ENCODE measurements at regions not wholly inside any gene's neighbourhood (a gene's known extent, or its start where the extent isn't known, plus 50 kb on each side); places are given as distances from the start of the nearest gene placed in this dataset.

DNA sequence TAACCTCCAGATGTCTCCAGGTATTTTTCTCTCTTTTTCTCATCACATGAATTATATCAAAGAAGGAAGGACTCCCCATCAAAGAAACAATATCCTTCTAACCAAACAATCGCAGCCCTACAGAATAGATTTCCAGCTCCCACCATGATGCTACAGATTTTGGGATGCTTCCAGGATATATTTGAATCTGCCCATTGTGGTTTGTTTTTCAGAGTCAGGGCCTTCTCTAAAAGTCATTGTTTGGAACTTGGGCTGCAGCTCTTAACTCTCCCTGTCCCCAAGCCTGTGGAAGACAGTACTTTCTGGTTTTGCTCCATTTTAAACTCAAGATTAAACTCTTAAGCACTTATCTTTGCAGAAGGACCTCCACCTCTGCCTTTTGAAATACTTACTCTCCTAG, 223.2 kb downstream of the PMAIP1 start:
- TF ChIP-seq, protein P1, sequence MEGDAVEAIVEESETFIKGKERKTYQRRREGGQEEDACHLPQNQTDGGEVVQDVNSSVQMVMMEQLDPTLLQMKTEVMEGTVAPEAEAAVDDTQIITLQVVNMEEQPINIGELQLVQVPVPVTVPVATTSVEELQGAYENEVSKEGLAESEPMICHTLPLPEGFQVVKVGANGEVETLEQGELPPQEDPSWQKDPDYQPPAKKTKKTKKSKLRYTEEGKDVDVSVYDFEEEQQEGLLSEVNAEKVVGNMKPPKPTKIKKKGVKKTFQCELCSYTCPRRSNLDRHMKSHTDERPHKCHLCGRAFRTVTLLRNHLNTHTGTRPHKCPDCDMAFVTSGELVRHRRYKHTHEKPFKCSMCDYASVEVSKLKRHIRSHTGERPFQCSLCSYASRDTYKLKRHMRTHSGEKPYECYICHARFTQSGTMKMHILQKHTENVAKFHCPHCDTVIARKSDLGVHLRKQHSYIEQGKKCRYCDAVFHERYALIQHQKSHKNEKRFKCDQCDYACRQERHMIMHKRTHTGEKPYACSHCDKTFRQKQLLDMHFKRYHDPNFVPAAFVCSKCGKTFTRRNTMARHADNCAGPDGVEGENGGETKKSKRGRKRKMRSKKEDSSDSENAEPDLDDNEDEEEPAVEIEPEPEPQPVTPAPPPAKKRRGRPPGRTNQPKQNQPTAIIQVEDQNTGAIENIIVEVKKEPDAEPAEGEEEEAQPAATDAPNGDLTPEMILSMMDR (conservative IDR thresholded peaks at IDR 0.05; ENCODE audit: low read length) = no peak
- no peak for TF ChIP-seq EZH2phosphoT487 (IDR thresholded peaks at IDR 0.05; ENCODE audit: borderline replicate concordance, low read depth, low read length)
